Caco-2 (cell line): ENCODE measurements at regions not wholly inside any gene's neighbourhood (a gene's known extent, or its start where the extent isn't known, plus 50 kb on each side); places are given as distances from the start of the nearest gene placed in this dataset.
A peak's percentile ranks its signal among the peaks of the same experiment; 100 is the strongest.

Experiments
- BruUV-seq: library from RNA; stranded (reverse); fragments of 400-500 nt; replicated peaks from 2 replicates; lab custom pipeline; 2021; lab: Mats Ljungman, UMichigan
- CTCF ChIA-PET: fragments of 300-600 bp; sonication (Branson Sonifier 250); formaldehyde crosslinking; loops from one replicate; lab custom pipeline; 2022; ENCODE audit warnings: antibody characterized with exemption; lab: Charles Lee
- POLR2A ChIA-PET: fragments of 300-600 bp; sonication (Branson Sonifier 250); formaldehyde crosslinking; loops from one replicate; lab custom pipeline; 2022; ENCODE audit warnings: antibody characterized with exemption; lab: Charles Lee
- DNase-seq, 2 experiments: peaks; one replicate each; pipeline versions ENCODE4 v3.0.0 to v3.0.0-alpha.2; 2020 to 2022
- H3K27me3 ChIP-seq: replicated peaks from 2 replicates; pipeline ENCODE4 v1.6.0; 2011; ENCODE audit warnings: low read length; ENCODE audit not compliant: control insufficient read depth, insufficient read depth
- H3K36me3 ChIP-seq: 2 replicates; pipeline ENCODE4 v1.5.1; 2011; ENCODE audit warnings: low read length; ENCODE audit not compliant: control insufficient read depth, insufficient read depth
- H3K4me1 ChIP-seq: fragments of 250-450 bp; sonication (Bioruptor Pico); 2 replicates; pipeline ENCODE4 v1.5.1; 2020; ENCODE audit warnings: mild to moderate bottlenecking
- H3K4me3 ChIP-seq: 2 replicates; pipeline ENCODE4 v1.5.1; 2011; ENCODE audit warnings: low read depth, mild to moderate bottlenecking, control low read depth, low read length
- H3K9me3 ChIP-seq: fragments of 250-450 bp; sonication (Bioruptor Pico); 2 replicates; pipeline ENCODE4 v1.5.1; 2020; ENCODE audit warnings: mild to moderate bottlenecking, moderate library complexity
- H3K27ac Mint-ChIP-seq: one replicate; pipeline ENCODE4 v1.8.0; 2022; ENCODE audit warnings: mixed read lengths; ENCODE audit not compliant: unreplicated experiment
- H3K27me3 Mint-ChIP-seq: one replicate; pipeline ENCODE4 v1.8.0; 2022; ENCODE audit warnings: mixed read lengths; ENCODE audit not compliant: insufficient read depth, unreplicated experiment
- H3K36me3 Mint-ChIP-seq: one replicate; pipeline ENCODE4 v1.8.0; 2022; ENCODE audit warnings: mild to moderate bottlenecking, mixed read lengths; ENCODE audit not compliant: insufficient read depth, unreplicated experiment
- H3K4me1 Mint-ChIP-seq: one replicate; pipeline ENCODE4 v1.8.0; 2022; ENCODE audit warnings: low read depth, mixed read lengths; ENCODE audit not compliant: unreplicated experiment
- H3K4me3 Mint-ChIP-seq: one replicate; pipeline ENCODE4 v1.8.0; 2022; ENCODE audit warnings: mild to moderate bottlenecking, moderate library complexity, mixed read lengths; ENCODE audit not compliant: unreplicated experiment
- H3K9me3 Mint-ChIP-seq: one replicate; pipeline ENCODE4 v1.8.0; 2022; ENCODE audit warnings: mixed read lengths; ENCODE audit not compliant: unreplicated experiment
- intact Hi-C: fragments of 100-400 bp; cut with micrococcal nuclease; formaldehyde crosslinking; loops from one replicate; pipeline ENCODE4 v1.10.0; 2022; ENCODE audit not compliant: unreplicated experiment
- TF ChIP-seq, protein P1 (sequence below), 2 experiments: fragments of 200-600 bp in 1 of 2; IDR thresholded peaks; 1 replicate in 1 of 2; 2 replicates in 1 of 2; pipeline versions ENCODE4 v1.5.1 to v1.8.0; 2011 to 2022; ENCODE audit warnings: antibody characterized with exemption in 1 of 2, control low read depth in 1 of 2, inconsistent platforms in 1 of 2, low read depth in 1 of 2, low read length in 1 of 2, mild to moderate bottlenecking in 1 of 2, moderate library complexity in 1 of 2; ENCODE audit not compliant: insufficient read depth in 1 of 2, severe bottlenecking in 1 of 2, unreplicated experiment in 1 of 2

GRCh38 chr1:234676103-234676594, 66.2 kb upstream of the IRF2BP2 start:
- peak; percentile 80 to 87 for DNase-seq
- peak overlapping the region; percentile 36 for H3K4me3 ChIP-seq
- peak overlapping the region; percentile 69 for H3K4me3 Mint-ChIP-seq
- ChIA-PET POLR2A (interaction anchor here (0.5 kb wide), 1 partner anchor 48 kb away, joined by 4 read pairs; no protein-coding TSS in a partner anchor), CTCF (no interaction called here)
- H3K9me3 ChIP-seq = no peaks in the 10 kb centered on the region
- intact Hi-C loops = loop anchor here (2.0 to 5.0 kb wide), 2 partner anchors 49 to 64 kb away; partner anchors contain the start of gene IRF2BP2
- no peaks in the 10 kb centered on the region for H3K27me3 Mint-ChIP-seq
- H3K36me3 Mint-ChIP-seq = no peaks in the 10 kb centered on the region
- BruUV-seq = no TSS peak
- no peaks in the 10 kb centered on the region for H3K27me3 ChIP-seq
- no peaks in the 10 kb centered on the region; the same call in none of the 2 replicates for H3K36me3 ChIP-seq
- H3K9me3 Mint-ChIP-seq = no peaks in the 10 kb centered on the region
- TF ChIP-seq, protein P1, sequence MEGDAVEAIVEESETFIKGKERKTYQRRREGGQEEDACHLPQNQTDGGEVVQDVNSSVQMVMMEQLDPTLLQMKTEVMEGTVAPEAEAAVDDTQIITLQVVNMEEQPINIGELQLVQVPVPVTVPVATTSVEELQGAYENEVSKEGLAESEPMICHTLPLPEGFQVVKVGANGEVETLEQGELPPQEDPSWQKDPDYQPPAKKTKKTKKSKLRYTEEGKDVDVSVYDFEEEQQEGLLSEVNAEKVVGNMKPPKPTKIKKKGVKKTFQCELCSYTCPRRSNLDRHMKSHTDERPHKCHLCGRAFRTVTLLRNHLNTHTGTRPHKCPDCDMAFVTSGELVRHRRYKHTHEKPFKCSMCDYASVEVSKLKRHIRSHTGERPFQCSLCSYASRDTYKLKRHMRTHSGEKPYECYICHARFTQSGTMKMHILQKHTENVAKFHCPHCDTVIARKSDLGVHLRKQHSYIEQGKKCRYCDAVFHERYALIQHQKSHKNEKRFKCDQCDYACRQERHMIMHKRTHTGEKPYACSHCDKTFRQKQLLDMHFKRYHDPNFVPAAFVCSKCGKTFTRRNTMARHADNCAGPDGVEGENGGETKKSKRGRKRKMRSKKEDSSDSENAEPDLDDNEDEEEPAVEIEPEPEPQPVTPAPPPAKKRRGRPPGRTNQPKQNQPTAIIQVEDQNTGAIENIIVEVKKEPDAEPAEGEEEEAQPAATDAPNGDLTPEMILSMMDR (IDR thresholded peaks at IDR 0.05; ENCODE audit: insufficient read depth in 1 of 2, low read depth in 1 of 2, low read length in 1 of 2, severe bottlenecking in 1 of 2, unreplicated experiment in 1 of 2) = no peak
- peaks cover 20% of the 10 kb centered on the region for H3K4me1 Mint-ChIP-seq
- no peak overlapping the region for H3K27ac Mint-ChIP-seq
- peaks cover 16% of the 10 kb centered on the region for H3K4me1 ChIP-seq

DNA sequence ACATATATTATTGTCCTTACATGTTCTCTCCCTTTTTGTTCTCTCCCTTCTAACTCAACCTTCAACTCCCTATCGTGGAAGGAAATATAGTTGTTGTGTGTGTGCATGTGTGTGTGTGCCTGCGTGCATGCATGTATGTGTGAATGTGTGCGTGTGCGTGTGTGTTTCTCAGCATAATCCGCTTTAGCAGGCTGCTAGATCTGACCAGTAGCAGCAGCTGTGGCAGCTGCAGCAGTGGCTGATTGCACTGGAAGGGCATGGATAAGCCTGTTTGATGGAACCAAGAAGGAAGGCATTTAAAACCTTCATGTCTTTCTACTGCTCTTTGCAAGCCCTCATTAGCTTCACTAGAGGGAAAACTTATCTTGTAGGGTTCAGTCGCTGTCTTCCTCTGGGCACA, 65.6 kb upstream of the IRF2BP2 start:
- H3K4me3 Mint-ChIP-seq = peak overlapping the region; percentile 69
- H3K36me3 Mint-ChIP-seq = no peaks in the 10 kb centered on the region
- peaks cover 21% of the 10 kb centered on the region for H3K4me1 ChIP-seq
- no peak for DNase-seq
- no peaks in the 10 kb centered on the region for H3K9me3 Mint-ChIP-seq
- TF ChIP-seq, protein P1 (IDR thresholded peaks at IDR 0.05; ENCODE audit: insufficient read depth in 1 of 2, low read depth in 1 of 2, low read length in 1 of 2, severe bottlenecking in 1 of 2, unreplicated experiment in 1 of 2) = no peak
- ChIA-PET CTCF (no interaction called here), POLR2A (no interaction called here)
- intact Hi-C loops = loop anchor here (5.0 kb wide), 1 partner anchor 63 kb away; the partner anchor contains the start of gene IRF2BP2
- no peaks in the 10 kb centered on the region for H3K27me3 ChIP-seq
- BruUV-seq = no TSS peak
- no peaks in the 10 kb centered on the region; the same call in none of the 2 replicates for H3K36me3 ChIP-seq
- no peaks in the 10 kb centered on the region for H3K9me3 ChIP-seq
- H3K27me3 Mint-ChIP-seq = no peaks in the 10 kb centered on the region
- H3K4me3 ChIP-seq = no peak overlapping the region
- no peak overlapping the region for H3K27ac Mint-ChIP-seq
- H3K4me1 Mint-ChIP-seq = peaks cover 24% of the 10 kb centered on the region

DNA sequence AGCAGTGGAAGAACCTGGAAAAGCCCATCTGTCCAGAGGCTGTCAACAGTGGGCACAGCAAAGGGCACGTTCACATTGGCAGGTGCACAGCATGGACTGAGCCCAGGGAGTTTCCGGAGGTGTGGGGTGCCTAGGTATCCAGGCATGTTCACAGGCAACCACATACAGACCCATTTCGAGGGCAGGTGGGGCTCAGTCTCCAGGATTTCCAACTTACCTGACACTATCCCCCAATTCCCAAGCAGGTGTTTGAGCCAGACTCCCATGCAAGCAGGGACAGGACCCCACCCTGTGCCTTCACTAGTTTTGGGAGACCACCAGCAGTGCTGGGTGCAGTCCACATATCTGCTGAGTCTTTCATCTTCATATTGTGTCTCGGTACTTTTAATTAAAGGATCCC, 65.0 kb upstream of the IRF2BP2 start:
- no peaks in the 10 kb centered on the region for H3K36me3 Mint-ChIP-seq
- Histone ChIP-seq H3K4me3 (no peak overlapping the region), H3K36me3 (no peaks in the 10 kb centered on the region; the same call in none of the 2 replicates), H3K27me3 (no peaks in the 10 kb centered on the region), H3K4me1 (peaks cover 27% of the 10 kb centered on the region), H3K9me3 (no peaks in the 10 kb centered on the region)
- BruUV-seq = no TSS peak
- POLR2A ChIA-PET = no interaction called here
- H3K4me3 Mint-ChIP-seq = no peak overlapping the region
- TF ChIP-seq, protein P1 (IDR thresholded peaks at IDR 0.05; ENCODE audit: insufficient read depth in 1 of 2, low read depth in 1 of 2, low read length in 1 of 2, severe bottlenecking in 1 of 2, unreplicated experiment in 1 of 2) = no peak
- CTCF ChIA-PET = no interaction called here
- H3K9me3 Mint-ChIP-seq = no peaks in the 10 kb centered on the region
- no peaks in the 10 kb centered on the region for H3K27me3 Mint-ChIP-seq
- peaks cover 29% of the 10 kb centered on the region for H3K4me1 Mint-ChIP-seq
- H3K27ac Mint-ChIP-seq = no peak overlapping the region
- intact Hi-C loops = loop anchor here (5.0 kb wide), 1 partner anchor 63 kb away; the partner anchor contains the start of gene IRF2BP2
- no peak for DNase-seq
